GM12891 (cell line): ENCODE measurements at regions not wholly inside any gene's neighbourhood (a gene's known extent, or its start where the extent isn't known, plus 50 kb on each side); places are given as distances from the start of the nearest gene placed in this dataset.

Experiments used
- PAX5 ChIP-seq: IDR thresholded peaks from 2 replicates; pipeline ENCODE4 v1.6.1; 2011; ENCODE audit warnings: low read length, moderate library complexity, mild to moderate bottlenecking; ENCODE audit not compliant: insufficient read depth, severe bottlenecking
- POLR2A ChIP-seq: IDR thresholded peaks from 2 replicates; pipeline ENCODE4 v1.6.1; 2011; ENCODE audit warnings: low read depth, low read length, control low read depth
- POLR2AphosphoS5 ChIP-seq: IDR thresholded peaks from 2 replicates; pipeline ENCODE4 v1.6.1; 2011; ENCODE audit warnings: low read depth, low read length, control low read depth
- POU2F2 ChIP-seq: IDR thresholded peaks from 2 replicates; pipeline ENCODE4 v1.6.1; 2011; ENCODE audit warnings: low read depth, mild to moderate bottlenecking, control low read depth, low read length, moderate library complexity
- SPI1 ChIP-seq: IDR thresholded peaks from 2 replicates; pipeline ENCODE4 v1.6.1; 2011; ENCODE audit warnings: low read depth, low read length, control low read depth
- TAF1 ChIP-seq: IDR thresholded peaks from 2 replicates; pipeline ENCODE4 v1.6.1; 2011; ENCODE audit warnings: low read depth, low read length, control low read depth

GRCh38 chr21:39118604-39119215, 64.5 kb downstream of the PSMG1 start:
- TF ChIP-seq TAF1: no peak
- TF ChIP-seq SPI1: no peak
- TF ChIP-seq POLR2AphosphoS5: no peak
- TF ChIP-seq POLR2A: no peak
- no peak for TF ChIP-seq POU2F2
- no peak for TF ChIP-seq PAX5
